ENCODE measurements at regions not wholly inside any gene's neighbourhood (a gene's known extent, or its start where the extent isn't known, plus 50 kb on each side); places are given as distances from the start of the nearest gene placed in this dataset.

- H3K36me3 ChIP-seq (ENCODE audit: low read depth), result no peaks in the 10 kb centered on the region
- in situ Hi-C loops (cut with MboI), result no loop called here
- H3K9me2 ChIP-seq (ENCODE audit: insufficient read depth), result no peaks in the 10 kb centered on the region
- peak; percentile 93 for DNase-seq
- TF ChIP-seq EZH2phosphoT487 (IDR thresholded peaks at IDR 0.05; ENCODE audit: insufficient read depth, low read depth), result no peak
- no peak for TF ChIP-seq EZH2 (IDR thresholded peaks at IDR 0.05; ENCODE audit: insufficient read depth, poor library complexity, severe bottlenecking)
- no peaks in the 10 kb centered on the region for H3K27me3 ChIP-seq (replicated peaks; ENCODE audit: insufficient read depth)
- peak overlapping the region; percentile 53 for H3K4me2 ChIP-seq (ENCODE audit: unreplicated experiment)
- peak overlapping the region; percentile 49; the same call in 1 of the 2 replicates for H3K9ac ChIP-seq
- H3K79me2 ChIP-seq (ENCODE audit: insufficient read depth), result no peaks in the 10 kb centered on the region
- no peak overlapping the region for H3K4me3 ChIP-seq
- H3K27ac ChIP-seq, result peak overlapping the region; percentile 51
- 0 out of 2 replicates have a peak, but pooled peaks cover 12% of the 10 kb centered on the region for H3F3A ChIP-seq (ENCODE audit: insufficient read depth)
- WGBS, 2 experiments (ENCODE audit: low coverage in 1 of 2, low lambda C conversion rate in 2 of 2, missing lambda C conversion rate in 2 of 2), result 8 to 19% methylated on average over 3 of the region's 3 CpGs
- H3K4me1 ChIP-seq (ENCODE audit: insufficient read depth), result peaks cover 39% of the 10 kb centered on the region
- H4K20me1 ChIP-seq (ENCODE audit: insufficient read depth), result no peaks in the 10 kb centered on the region
- H3K9me3 ChIP-seq (ENCODE audit: low read depth), result no peaks in the 10 kb centered on the region
- no peak overlapping the region for H2AFZ ChIP-seq
Observed at GRCh38 chr2:71846669-71847291, 300.9 kb downstream of the CYP26B1 start.

GRCh38 chr2:71846072-71846471, 301.6 kb downstream of the CYP26B1 start:
- in situ Hi-C loops (cut with MboI), result no loop called here
- H3K36me3 ChIP-seq (ENCODE audit: low read depth), result no peaks in the 10 kb centered on the region
- no peak for DNase-seq

GRCh38 chr2:71844967-71845366, 302.7 kb downstream of the CYP26B1 start:
- H3K4me3 ChIP-seq, result no peak overlapping the region
- no peaks in the 10 kb centered on the region for H3K27me3 ChIP-seq (replicated peaks; ENCODE audit: insufficient read depth)

More at GRCh38 chr2:71846072-71846471, 301.6 kb downstream of the CYP26B1 start:
- no peaks in the 10 kb centered on the region for H4K20me1 ChIP-seq (ENCODE audit: insufficient read depth)
- H3K4me3 ChIP-seq, result no peak overlapping the region
- no peak overlapping the region for H2AFZ ChIP-seq
- H3K79me2 ChIP-seq (ENCODE audit: insufficient read depth), result no peaks in the 10 kb centered on the region
- H3K4me2 ChIP-seq (ENCODE audit: unreplicated experiment), result no peak overlapping the region
- no peaks in the 10 kb centered on the region for H3K27me3 ChIP-seq (replicated peaks; ENCODE audit: insufficient read depth)
- 0 out of 2 replicates have a peak, but pooled peaks cover 14% of the 10 kb centered on the region for H3F3A ChIP-seq (ENCODE audit: insufficient read depth)
- no peak overlapping the region for H3K27ac ChIP-seq
- no peaks in the 10 kb centered on the region for H3K9me2 ChIP-seq (ENCODE audit: insufficient read depth)
- peaks cover 32% of the 10 kb centered on the region for H3K4me1 ChIP-seq (ENCODE audit: insufficient read depth)
- no peaks in the 10 kb centered on the region for H3K9me3 ChIP-seq (ENCODE audit: low read depth)
- no peak overlapping the region for H3K9ac ChIP-seq
- no peak for TF ChIP-seq EZH2phosphoT487 (IDR thresholded peaks at IDR 0.05; ENCODE audit: insufficient read depth, low read depth)
- TF ChIP-seq EZH2 (IDR thresholded peaks at IDR 0.05; ENCODE audit: insufficient read depth, poor library complexity, severe bottlenecking), result no peak
- WGBS, 2 experiments (ENCODE audit: low coverage in 1 of 2, low lambda C conversion rate in 2 of 2, missing lambda C conversion rate in 2 of 2), result 69 to 74% methylated on average over 2 of the region's 2 CpGs

GRCh38 chr2:71843391-71843850, 304.2 kb downstream of the CYP26B1 start:
- no peaks in the 10 kb centered on the region for H3K9me2 ChIP-seq (ENCODE audit: insufficient read depth)
- no peak overlapping the region for H3K4me2 ChIP-seq (ENCODE audit: unreplicated experiment)
- peak; percentile 87 for DNase-seq
- no peaks in the 10 kb centered on the region for H3K79me2 ChIP-seq (ENCODE audit: insufficient read depth)
- WGBS, 2 experiments (ENCODE audit: low coverage in 1 of 2, low lambda C conversion rate in 2 of 2, missing lambda C conversion rate in 2 of 2), result 33 to 35% methylated on average over 3 of the region's 3 CpGs
- no peak overlapping the region for H3K9ac ChIP-seq
- no peaks in the 10 kb centered on the region for H3K27me3 ChIP-seq (replicated peaks; ENCODE audit: insufficient read depth)
- no peak for TF ChIP-seq EZH2 (IDR thresholded peaks at IDR 0.05; ENCODE audit: insufficient read depth, poor library complexity, severe bottlenecking)
- no peak for TF ChIP-seq EZH2phosphoT487 (IDR thresholded peaks at IDR 0.05; ENCODE audit: insufficient read depth, low read depth)
- no peaks in the 10 kb centered on the region for H3K36me3 ChIP-seq (ENCODE audit: low read depth)
- H3K4me1 ChIP-seq (ENCODE audit: insufficient read depth), result peaks cover 31% of the 10 kb centered on the region
- H3K4me3 ChIP-seq, result no peak overlapping the region
- H2AFZ ChIP-seq, result no peak overlapping the region
- in situ Hi-C loops (cut with MboI), result no loop called here
- no peaks in the 10 kb centered on the region for H3K9me3 ChIP-seq (ENCODE audit: low read depth)
- H3K27ac ChIP-seq, result peak overlapping the region; percentile 49
- H4K20me1 ChIP-seq (ENCODE audit: insufficient read depth), result no peaks in the 10 kb centered on the region
- 0 out of 2 replicates have a peak, but pooled peaks cover 17% of the 10 kb centered on the region for H3F3A ChIP-seq (ENCODE audit: insufficient read depth)

More at GRCh38 chr2:71844967-71845366, 302.7 kb downstream of the CYP26B1 start:
- no peaks in the 10 kb centered on the region for H3K79me2 ChIP-seq (ENCODE audit: insufficient read depth)
- no peak overlapping the region for H2AFZ ChIP-seq
- H3K4me2 ChIP-seq (ENCODE audit: unreplicated experiment), result no peak overlapping the region
- no peak overlapping the region for H3K9ac ChIP-seq
- DNase-seq, result no peak
- no peaks in the 10 kb centered on the region for H3K36me3 ChIP-seq (ENCODE audit: low read depth)
- H4K20me1 ChIP-seq (ENCODE audit: insufficient read depth), result no peaks in the 10 kb centered on the region
- in situ Hi-C loops (cut with MboI), result no loop called here
- 87 to 90% methylated on average over 4 of the region's 4 CpGs for WGBS, 2 experiments (ENCODE audit: low coverage in 1 of 2, low lambda C conversion rate in 2 of 2, missing lambda C conversion rate in 2 of 2)
- TF ChIP-seq EZH2phosphoT487 (IDR thresholded peaks at IDR 0.05; ENCODE audit: insufficient read depth, low read depth), result no peak
- no peak for TF ChIP-seq EZH2 (IDR thresholded peaks at IDR 0.05; ENCODE audit: insufficient read depth, poor library complexity, severe bottlenecking)
- H3K9me3 ChIP-seq (ENCODE audit: low read depth), result no peaks in the 10 kb centered on the region
- no peak overlapping the region for H3K27ac ChIP-seq
- H3K9me2 ChIP-seq (ENCODE audit: insufficient read depth), result no peaks in the 10 kb centered on the region
- H3F3A ChIP-seq (ENCODE audit: insufficient read depth), result 0 out of 2 replicates have a peak, but pooled peaks cover 17% of the 10 kb centered on the region
- H3K4me1 ChIP-seq (ENCODE audit: insufficient read depth), result peaks cover 31% of the 10 kb centered on the region

Data from GM23248 (cell line).